ENCODE measurements at regions not wholly inside any gene's neighbourhood (a gene's known extent, or its start where the extent isn't known, plus 50 kb on each side); places are given as distances from the start of the nearest gene placed in this dataset.

DNA sequence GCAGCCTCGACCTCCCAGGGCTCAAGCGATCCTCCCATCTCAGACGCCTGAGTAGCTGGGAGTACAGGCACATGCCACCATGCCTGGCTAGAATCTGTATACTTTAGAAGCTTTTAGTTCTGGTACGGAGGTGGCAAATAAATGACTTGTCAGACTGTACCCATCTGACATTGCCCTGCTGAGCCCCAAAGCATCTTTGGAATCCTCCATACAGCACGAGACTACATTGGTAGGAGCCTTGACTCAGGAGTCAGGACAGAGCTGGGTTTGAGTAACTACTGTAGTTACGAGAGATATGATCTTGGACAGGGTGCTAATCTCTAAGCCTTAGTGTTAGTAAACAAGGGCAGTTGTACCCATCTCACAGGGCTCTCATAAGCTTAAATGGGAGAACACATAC is 67.8 kb upstream of the NPHP3 start:
- no peak for DNase-seq (ENCODE audit: low spot score, unreplicated experiment)
- Mint-ChIP-seq H3K27me3 (peaks cover 2% of the 10 kb centered on the region), H3K9me3 (ENCODE audit: low read depth) (no peaks in the 10 kb centered on the region), H3K36me3 (ENCODE audit: insufficient read depth) (no peaks in the 10 kb centered on the region), H3K27ac (no peak overlapping the region), H3K4me3 (ENCODE audit: low read depth) (no peak overlapping the region), H3K4me1 (ENCODE audit: low read depth) (no peaks in the 10 kb centered on the region)
- TF ChIP-seq, protein P1, sequence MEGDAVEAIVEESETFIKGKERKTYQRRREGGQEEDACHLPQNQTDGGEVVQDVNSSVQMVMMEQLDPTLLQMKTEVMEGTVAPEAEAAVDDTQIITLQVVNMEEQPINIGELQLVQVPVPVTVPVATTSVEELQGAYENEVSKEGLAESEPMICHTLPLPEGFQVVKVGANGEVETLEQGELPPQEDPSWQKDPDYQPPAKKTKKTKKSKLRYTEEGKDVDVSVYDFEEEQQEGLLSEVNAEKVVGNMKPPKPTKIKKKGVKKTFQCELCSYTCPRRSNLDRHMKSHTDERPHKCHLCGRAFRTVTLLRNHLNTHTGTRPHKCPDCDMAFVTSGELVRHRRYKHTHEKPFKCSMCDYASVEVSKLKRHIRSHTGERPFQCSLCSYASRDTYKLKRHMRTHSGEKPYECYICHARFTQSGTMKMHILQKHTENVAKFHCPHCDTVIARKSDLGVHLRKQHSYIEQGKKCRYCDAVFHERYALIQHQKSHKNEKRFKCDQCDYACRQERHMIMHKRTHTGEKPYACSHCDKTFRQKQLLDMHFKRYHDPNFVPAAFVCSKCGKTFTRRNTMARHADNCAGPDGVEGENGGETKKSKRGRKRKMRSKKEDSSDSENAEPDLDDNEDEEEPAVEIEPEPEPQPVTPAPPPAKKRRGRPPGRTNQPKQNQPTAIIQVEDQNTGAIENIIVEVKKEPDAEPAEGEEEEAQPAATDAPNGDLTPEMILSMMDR (IDR thresholded peaks at IDR 0.05; ENCODE audit: unreplicated experiment) = no peak

DNA sequence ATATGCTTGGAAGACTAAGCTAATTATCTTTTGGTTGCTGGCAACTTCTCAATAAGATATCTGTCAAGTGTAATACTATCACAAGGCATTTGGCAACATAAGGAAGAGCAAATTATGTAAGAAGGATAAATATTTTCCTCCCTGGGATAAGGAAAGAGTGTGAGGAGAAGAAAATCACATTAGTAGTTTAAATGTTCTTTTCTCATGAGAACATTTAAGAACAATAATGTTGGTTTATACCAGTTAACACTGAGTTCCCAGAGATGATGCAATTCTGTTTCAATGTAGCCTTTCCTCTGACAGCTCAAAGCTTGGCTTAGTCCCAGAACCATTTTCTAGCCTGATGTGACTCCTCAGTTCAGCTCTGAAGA is 66.1 kb upstream of the NPHP3 start:
- H3K27ac Mint-ChIP-seq = no peak overlapping the region

DNA sequence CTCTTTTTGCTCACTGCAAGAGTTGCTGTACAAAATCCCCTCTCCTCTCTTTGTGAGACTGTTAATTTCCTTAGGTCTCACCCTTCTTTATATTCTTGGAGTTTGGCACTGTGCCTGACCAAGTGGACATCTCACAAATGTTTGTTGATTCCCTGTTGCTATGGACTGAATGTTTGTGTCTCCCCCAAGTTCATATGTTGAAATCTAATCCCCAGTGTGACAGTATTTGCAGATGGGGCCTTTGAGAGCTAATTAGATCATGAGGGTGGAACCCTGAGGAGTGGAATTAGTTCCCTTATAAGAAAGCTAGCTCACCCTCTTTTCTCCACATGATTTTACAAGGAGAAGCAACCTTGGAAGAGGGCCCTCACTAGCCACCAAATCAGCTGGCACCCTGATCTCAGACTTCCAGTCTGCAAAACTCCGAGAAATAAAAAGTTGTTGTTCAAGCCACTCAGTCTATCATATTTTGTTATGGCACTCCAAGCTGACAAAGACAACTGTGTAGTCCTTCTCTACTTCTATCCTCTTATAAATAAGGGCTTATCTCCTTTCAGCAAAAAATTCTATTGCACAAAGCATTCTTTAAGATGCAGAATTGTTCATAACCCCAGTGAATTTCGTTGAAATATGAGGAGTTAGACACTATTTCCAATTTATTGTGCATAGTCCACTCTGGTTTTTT is 65.5 kb upstream of the NPHP3 start:
- Mint-ChIP-seq H3K27ac (no peak overlapping the region), H3K9me3 (ENCODE audit: low read depth) (no peaks in the 10 kb centered on the region), H3K4me1 (ENCODE audit: low read depth) (no peaks in the 10 kb centered on the region), H3K4me3 (ENCODE audit: low read depth) (no peak overlapping the region), H3K27me3 (peaks cover 2% of the 10 kb centered on the region), H3K36me3 (ENCODE audit: insufficient read depth) (no peaks in the 10 kb centered on the region)
- DNase-seq (ENCODE audit: low spot score, unreplicated experiment) = no peak
- TF ChIP-seq, protein P1 (IDR thresholded peaks at IDR 0.05; ENCODE audit: unreplicated experiment) = no peak

More for the DNA sequence above, 66.1 kb upstream of the NPHP3 start:
- H3K36me3 Mint-ChIP-seq (ENCODE audit: insufficient read depth) = no peaks in the 10 kb centered on the region
- H3K4me3 Mint-ChIP-seq (ENCODE audit: low read depth) = no peak overlapping the region
- peaks cover 2% of the 10 kb centered on the region for H3K27me3 Mint-ChIP-seq
- TF ChIP-seq, protein P1 (IDR thresholded peaks at IDR 0.05; ENCODE audit: unreplicated experiment) = no peak
- no peak for DNase-seq (ENCODE audit: low spot score, unreplicated experiment)
- no peaks in the 10 kb centered on the region for H3K4me1 Mint-ChIP-seq (ENCODE audit: low read depth)
- H3K9me3 Mint-ChIP-seq (ENCODE audit: low read depth) = no peaks in the 10 kb centered on the region

DNA sequence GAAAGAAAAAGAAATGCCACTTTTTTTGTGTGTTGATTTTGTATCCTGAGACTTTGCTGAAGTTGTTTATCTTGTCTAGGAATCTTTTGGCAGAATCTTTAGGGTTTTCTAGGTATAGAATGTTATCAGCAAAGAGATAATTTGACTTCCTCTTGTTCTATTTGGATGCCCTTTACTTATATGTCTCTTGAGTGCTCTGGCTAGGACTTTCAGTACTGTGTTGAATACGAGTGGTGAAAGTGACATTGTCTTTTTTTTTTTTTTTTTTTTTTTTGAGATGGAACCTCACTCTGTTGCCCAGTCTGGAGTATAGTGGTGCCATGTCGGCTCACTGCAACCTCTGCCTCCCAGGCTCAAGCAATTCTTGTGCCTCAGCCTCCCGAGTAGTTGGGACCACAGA is 64.7 kb upstream of the NPHP3 start:
- H3K36me3 Mint-ChIP-seq (ENCODE audit: insufficient read depth) = no peaks in the 10 kb centered on the region
- peaks cover 2% of the 10 kb centered on the region for H3K27me3 Mint-ChIP-seq
- TF ChIP-seq, protein P1 (IDR thresholded peaks at IDR 0.05; ENCODE audit: unreplicated experiment) = no peak
- no peak for DNase-seq (ENCODE audit: low spot score, unreplicated experiment)
- H3K4me1 Mint-ChIP-seq (ENCODE audit: low read depth) = no peaks in the 10 kb centered on the region
- H3K4me3 Mint-ChIP-seq (ENCODE audit: low read depth) = no peak overlapping the region
- H3K27ac Mint-ChIP-seq = no peak overlapping the region
- no peaks in the 10 kb centered on the region for H3K9me3 Mint-ChIP-seq (ENCODE audit: low read depth)

DNA sequence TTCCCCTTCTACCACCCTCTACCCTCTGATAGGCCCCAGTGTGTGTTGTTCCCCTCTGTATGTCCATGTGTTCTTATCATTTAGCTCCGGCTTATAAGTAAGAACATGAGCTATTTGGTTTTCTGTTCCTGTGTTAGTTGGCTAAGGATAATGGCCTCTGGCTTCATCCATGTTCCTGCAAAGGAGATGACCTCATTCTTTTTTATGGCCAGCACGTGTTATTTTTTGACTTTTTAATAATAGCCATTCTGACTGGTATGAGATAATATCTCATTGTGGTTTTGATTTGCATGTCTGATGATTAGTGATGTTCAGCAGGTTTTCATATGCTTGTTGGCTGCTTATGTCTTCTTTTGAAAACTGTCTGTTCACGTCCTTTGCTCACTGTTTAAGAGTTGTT is 63.1 kb upstream of the NPHP3 start:
- Mint-ChIP-seq H3K9me3 (ENCODE audit: low read depth) (no peaks in the 10 kb centered on the region), H3K27me3 (no peaks in the 10 kb centered on the region), H3K4me1 (ENCODE audit: low read depth) (no peaks in the 10 kb centered on the region), H3K36me3 (ENCODE audit: insufficient read depth) (no peaks in the 10 kb centered on the region), H3K4me3 (ENCODE audit: low read depth) (no peak overlapping the region), H3K27ac (no peak overlapping the region)
- DNase-seq (ENCODE audit: low spot score, unreplicated experiment) = no peak
- TF ChIP-seq, protein P1 (IDR thresholded peaks at IDR 0.05; ENCODE audit: unreplicated experiment) = no peak

All from progenitor cell of endocrine pancreas (in vitro differentiated cells).